Fibroblast of villous mesenchyme (primary cell): ENCODE measurements at regions not wholly inside any gene's neighbourhood (a gene's known extent, or its start where the extent isn't known, plus 50 kb on each side); places are given as distances from the start of the nearest gene placed in this dataset.

Experiments used
- DNase-seq: peaks from one replicate; pipeline ENCODE4 v3.0.0-alpha.2; 2010; ENCODE audit warnings: low read depth
- H3K4me3 ChIP-seq: 2 replicates; pipeline ENCODE4 v1.5.1; 2011; ENCODE audit warnings: low read depth, mild to moderate bottlenecking, low read length
- CTCF ChIP-seq: IDR thresholded peaks from 2 replicates; pipeline ENCODE4 v1.5.1; 2012; ENCODE audit warnings: low read depth, mild to moderate bottlenecking, low read length; ENCODE audit not compliant: insufficient read depth

GRCh38 chr19:46927893-46928292, 67.1 kb downstream of the ARHGAP35 start:
- H3K4me3 ChIP-seq: no peak overlapping the region
- no peak for TF ChIP-seq CTCF
- no peak for DNase-seq

- peak; percentile 28 for TF ChIP-seq CTCF
- no peak for DNase-seq
- H3K4me3 ChIP-seq: no peak overlapping the region
Measured at GRCh38 chr19:46928951-46929350, 68.2 kb downstream of the ARHGAP35 start.

GRCh38 chr19:46931202-46931601, 70.4 kb downstream of the ARHGAP35 start:
- TF ChIP-seq CTCF: no peak
- no peak overlapping the region for H3K4me3 ChIP-seq
- DNase-seq: no peak

GRCh38 chr19:46932346-46932745, 71.5 kb downstream of the ARHGAP35 start:
- H3K4me3 ChIP-seq: no peak overlapping the region
- no peak for TF ChIP-seq CTCF
- no peak for DNase-seq

GRCh38 chr19:46935066-46935663, 74.4 kb downstream of the ARHGAP35 start:
- TF ChIP-seq CTCF: no peak
- DNase-seq: no peak

GRCh38 chr19:46943150-46943946, 76.3 kb upstream of the NPAS1 start:
- DNase-seq: no peak
- H3K4me3 ChIP-seq: no peak overlapping the region
- no peak for TF ChIP-seq CTCF

More at GRCh38 chr19:46935066-46935663, 74.4 kb downstream of the ARHGAP35 start:
- H3K4me3 ChIP-seq: no peak overlapping the region
